ENCODE measurements at regions not wholly inside any gene's neighbourhood (a gene's known extent, or its start where the extent isn't known, plus 50 kb on each side); places are given as distances from the start of the nearest gene placed in this dataset.

- TF ChIP-seq GATA2 (IDR thresholded peaks at IDR 0.05; ENCODE audit: low read depth, low read length), result no peak
- no peak for TF ChIP-seq GATA3 (IDR thresholded peaks at IDR 0.05; ENCODE audit: low read depth, low read length)
Observed at GRCh38 chr2:83461135-83461534, 997.9 kb downstream of the SUCLG1 start.

Data from SH-SY5Y (cell line).